Vagina (tissue), 2 donors: ENCODE measurements at regions not wholly inside any gene's neighbourhood (a gene's known extent, or its start where the extent isn't known, plus 50 kb on each side); places are given as distances from the start of the nearest gene placed in this dataset.
"Not testable (repeated sequence)": the region's sequence is repeated elsewhere in the genome, so short reads cannot be mapped to it uniquely, and the experiment has no call there.

Experiments used
- DNase-seq, 2 donors: peaks; one replicate each; pipeline ENCODE4 v3.0.0-alpha.2; 2017; ENCODE audit errors: extremely low spot score in 2 of 2
- H3K27ac ChIP-seq: fragments of 200-600 bp; sonication (generic); one replicate; pipeline ENCODE4 v1.5.1; 2019
- H3K27me3 ChIP-seq: fragments of 200-600 bp; sonication (generic); one replicate; pipeline ENCODE4 v1.5.1; 2019
- H3K36me3 ChIP-seq, 2 donors: fragments of 200-600 bp; sonication (generic); one replicate each; pipeline ENCODE4 v1.5.1; 2017 to 2019
- H3K4me1 ChIP-seq: fragments of 200-600 bp; sonication (generic); one replicate; pipeline ENCODE4 v1.5.1; 2019
- H3K4me3 ChIP-seq, 2 donors: fragments of 200-600 bp; sonication (generic); 1 replicate in 1 of 2; 2 replicates in 1 of 2; pipeline ENCODE4 v1.5.1; 2016 to 2019
- H3K9me3 ChIP-seq: fragments of 200-600 bp; sonication (generic); one replicate; pipeline ENCODE4 v1.5.1; 2019
- CTCF ChIP-seq, 3 experiments: fragments of 450-650 bp in 2 of 3; fragments of 200-600 bp in 1 of 3; sonication (generic) in 1 of 3; IDR thresholded peaks; one replicate each; pipeline ENCODE4 v1.5.1; 2017 to 2019; ENCODE audit warnings: antibody characterized with exemption in 3 of 3, mild to moderate bottlenecking in 2 of 3, moderate library complexity in 2 of 3
- POLR2A ChIP-seq, 2 donors: fragments of 450-650 bp; IDR thresholded peaks; one replicate each; pipeline ENCODE4 v1.6.1; 2017; ENCODE audit warnings: antibody characterized with exemption in 2 of 2, mild to moderate bottlenecking in 2 of 2, moderate library complexity in 2 of 2
- POLR2AphosphoS5 ChIP-seq, 2 donors: sonication (generic); formaldehyde crosslinking; IDR thresholded peaks; one replicate each; pipeline ENCODE4 v1.9.0; 2017; ENCODE audit warnings: antibody characterized with exemption in 2 of 2, mild to moderate bottlenecking in 2 of 2, low read depth in 1 of 2; ENCODE audit not compliant: insufficient read depth in 1 of 2
- intact Hi-C: fragments of 100-400 bp; cut with DNase I; formaldehyde crosslinking; loops from one replicate; pipeline ENCODE4 v1.15.1; 2023

- Histone ChIP-seq H3K4me3 (no peak overlapping the region), H3K9me3 (peaks cover 4% of the 10 kb centered on the region), H3K27ac (no peak overlapping the region), H3K27me3 (no peaks in the 10 kb centered on the region), H3K36me3 (no peaks in the 10 kb centered on the region), H3K4me1 (no peaks in the 10 kb centered on the region)
- TF ChIP-seq POLR2AphosphoS5 (IDR thresholded peaks at IDR 0.05; ENCODE audit: insufficient read depth in 1 of 2, low read depth in 1 of 2) (no peak), POLR2A (IDR thresholded peaks at IDR 0.05) (no peak)
- intact Hi-C loops = no loop called here
- no peak for DNase-seq
Measured at GRCh38 chr4:160352637-160353036, 1249.8 kb downstream of the RAPGEF2 start.

GRCh38 chr4:160353548-160353947 is 1250.7 kb downstream of the RAPGEF2 start:
- Histone ChIP-seq H3K36me3 (no peaks in the 10 kb centered on the region), H3K27me3 (no peaks in the 10 kb centered on the region), H3K4me3 (no peak overlapping the region), H3K27ac (no peak overlapping the region), H3K4me1 (no peaks in the 10 kb centered on the region), H3K9me3 (peaks cover 4% of the 10 kb centered on the region)
- no peak for DNase-seq
- intact Hi-C loops = no loop called here
- TF ChIP-seq POLR2A (IDR thresholded peaks at IDR 0.05) = no peak
- TF ChIP-seq POLR2AphosphoS5 (IDR thresholded peaks at IDR 0.05; ENCODE audit: insufficient read depth in 1 of 2, low read depth in 1 of 2) = no peak
- TF ChIP-seq CTCF (IDR thresholded peaks at IDR 0.05) = no peak

- no peaks in the 10 kb centered on the region for H3K4me1 ChIP-seq
- intact Hi-C loops = no loop called here
- no peak for DNase-seq
- no peaks in the 10 kb centered on the region for H3K36me3 ChIP-seq
- no peaks in the 10 kb centered on the region for H3K27me3 ChIP-seq
- H3K4me3 ChIP-seq = no peak overlapping the region
- no peak overlapping the region for H3K27ac ChIP-seq
- H3K9me3 ChIP-seq = no peaks in the 10 kb centered on the region
- TF ChIP-seq POLR2AphosphoS5 (IDR thresholded peaks at IDR 0.05; ENCODE audit: insufficient read depth in 1 of 2, low read depth in 1 of 2) (no peak), CTCF (IDR thresholded peaks at IDR 0.05) (no peak), POLR2A (IDR thresholded peaks at IDR 0.05) (no peak)
Measured at GRCh38 chr4:160362478-160362877, 1259.6 kb downstream of the RAPGEF2 start.

- intact Hi-C loops = no loop called here
- no peaks in the 10 kb centered on the region for H3K4me1 ChIP-seq
- no peaks in the 10 kb centered on the region for H3K27me3 ChIP-seq
- no peak overlapping the region for H3K4me3 ChIP-seq
- TF ChIP-seq POLR2A (IDR thresholded peaks at IDR 0.05) (no peak), CTCF (IDR thresholded peaks at IDR 0.05) (no peak), POLR2AphosphoS5 (IDR thresholded peaks at IDR 0.05; ENCODE audit: insufficient read depth in 1 of 2, low read depth in 1 of 2) (no peak)
- no peaks in the 10 kb centered on the region for H3K9me3 ChIP-seq
- no peaks in the 10 kb centered on the region for H3K36me3 ChIP-seq
- H3K27ac ChIP-seq = no peak overlapping the region
- DNase-seq = no peak
Measured at GRCh38 chr4:160364217-160364616, 1261.3 kb downstream of the RAPGEF2 start.

GRCh38 chr4:160364665-160365064 is 1261.8 kb downstream of the RAPGEF2 start:
- H3K27me3 ChIP-seq, H3K4me3 ChIP-seq, H3K36me3 ChIP-seq, DNase-seq, H3K9me3 ChIP-seq, intact Hi-C loops, H3K4me1 ChIP-seq, H3K27ac ChIP-seq: not testable (repeated sequence)

GRCh38 chr4:160365383-160365782 is 1262.5 kb downstream of the RAPGEF2 start:
- intact Hi-C loops, H3K27me3 ChIP-seq, H3K4me3 ChIP-seq, DNase-seq, H3K9me3 ChIP-seq, H3K36me3 ChIP-seq, H3K27ac ChIP-seq, H3K4me1 ChIP-seq: not testable (repeated sequence)

GRCh38 chr4:160370046-160370445 is 1267.2 kb downstream of the RAPGEF2 start:
- H3K27me3 ChIP-seq = no peaks in the 10 kb centered on the region
- TF ChIP-seq CTCF (IDR thresholded peaks at IDR 0.05) (no peak), POLR2A (IDR thresholded peaks at IDR 0.05) (no peak), POLR2AphosphoS5 (IDR thresholded peaks at IDR 0.05; ENCODE audit: insufficient read depth in 1 of 2, low read depth in 1 of 2) (no peak)
- DNase-seq = no peak
- H3K36me3 ChIP-seq = no peaks in the 10 kb centered on the region
- intact Hi-C loops = no loop called here
- H3K9me3 ChIP-seq = no peaks in the 10 kb centered on the region
- no peak overlapping the region for H3K4me3 ChIP-seq
- no peaks in the 10 kb centered on the region for H3K4me1 ChIP-seq
- H3K27ac ChIP-seq = no peak overlapping the region
